Heart right ventricle (tissue), 16 donors: ENCODE measurements at regions not wholly inside any gene's neighbourhood (a gene's known extent, or its start where the extent isn't known, plus 50 kb on each side); places are given as distances from the start of the nearest gene placed in this dataset.

ENCODE experiments used
- ATAC-seq, 8 donors: fragments of 200-7000 bp; cut with Tn5 transposase; one replicate each; pipeline ENCODE4 v1.9.1; 2020; ENCODE audit warnings: mild to moderate bottlenecking in 8 of 8, moderate library complexity in 8 of 8, moderate number of reproducible peaks in 1 of 8
- DNase-seq, 2 donors: peaks; one replicate each; pipeline ENCODE4 v3.0.0-alpha.2; 2020
- H3K27ac ChIP-seq, 10 donors: fragments of 200-600 bp; sonication (generic) in 2 of 10; one replicate each; pipeline versions ENCODE4 v1.5.0 to v1.8.0; 2020 to 2022; ENCODE audit warnings: mild to moderate bottlenecking in 3 of 10
- H3K27me3 ChIP-seq, 7 donors: fragments of 200-600 bp; one replicate each; pipeline ENCODE4 v1.8.0; 2021 to 2022; ENCODE audit warnings: mild to moderate bottlenecking in 2 of 7
- H3K36me3 ChIP-seq, 9 donors: fragments of 200-600 bp; sonication (generic) in 1 of 9; one replicate each; pipeline versions ENCODE4 v1.5.0 to v1.8.0; 2020 to 2022; ENCODE audit warnings: mild to moderate bottlenecking in 2 of 9
- H3K4me1 ChIP-seq, 9 donors: fragments of 200-600 bp; sonication (generic) in 1 of 9; one replicate each; pipeline versions ENCODE4 v1.5.0 to v1.8.0; 2020 to 2022; ENCODE audit warnings: mild to moderate bottlenecking in 4 of 9
- H3K4me3 ChIP-seq, 10 donors: fragments of 200-600 bp; sonication (generic) in 2 of 10; one replicate each; pipeline versions ENCODE4 v1.5.0 to v1.8.0; 2020 to 2022; ENCODE audit warnings: mild to moderate bottlenecking in 7 of 10, moderate library complexity in 2 of 10
- H3K9me3 ChIP-seq, 11 donors: fragments of 200-600 bp in 10 of 11; sonication (generic) in 2 of 11; one replicate each; pipeline versions ENCODE4 v1.5.0 to v1.8.0; 2013 to 2022; ENCODE audit warnings: mild to moderate bottlenecking in 2 of 11, control low read depth in 1 of 11, moderate library complexity in 1 of 11
- WGBS, 2 donors: extraction: QIAGEN DNeasy Blood & Tissue Kit; methylation state at CpG; one replicate each; pipeline ENCODE4 v1.1.7; 2013; ENCODE audit warnings: inconsistent platforms in 1 of 2; 5-methylcytosine and 5-hydroxymethylcytosine counted together
- intact Hi-C, 10 donors: fragments of 100-400 bp; cut with DNase I; formaldehyde crosslinking; loops; one replicate each; pipeline versions ENCODE4 v1.11.1 to v1.14.2; 2022
- TF ChIP-seq, protein P1 (sequence below), 9 donors: fragments of 200-600 bp; sonication (generic) in 2 of 9; IDR thresholded peaks; one replicate each; pipeline versions ENCODE4 v1.5.0 to v1.8.0; 2021 to 2022; ENCODE audit warnings: antibody characterized with exemption in 9 of 9, mild to moderate bottlenecking in 5 of 9, moderate library complexity in 1 of 9
- donor health status: Arrhythmogenic right ventricular cardiomyopathy.
- donor health status: ischemic (EF 13 %, LVEDD 7.1; RV severe dilation, severe dysfunction).
- donor health status: healthy with polysubstance abuse.
- donor health status: DM: no; HTN: yes; CAD: no.
- donor health status: DM: no; HTN: no; CAD: no.
- donor health status: ischemic (EF 25% LVEDD 6.9; RV normal size, moderate dysfunction).
- donor health status: ischemic (EF 25% LVEDD 5.7; RV mildly dilated, moderate dysfunction).
- donor health status: healthy.
- donor health status: DM: yes; HTN: yes; CAD: no.
- donor health status: Ischemic cardiomyopathy.
- donor health status: ischemic (EF 35%, LVEDD 5.7; RV mildly dilated, moderate dysfunction).
- donor health status: nonischemic (EF 11% LVEDD 7.7; RV severe dilation, severe dysfunction).
- donor health status: DM: yes; HTN: yes; CAD: no.
- donor health status: PGD.
- donor health status: ischemic (EF 29% LVEDD 5.4; RV normal size, mild dysfunction).
- donor health status: nonischemic (EF 23%, LVEDD 6.1; RV moderate dilation, normal function).

DNA sequence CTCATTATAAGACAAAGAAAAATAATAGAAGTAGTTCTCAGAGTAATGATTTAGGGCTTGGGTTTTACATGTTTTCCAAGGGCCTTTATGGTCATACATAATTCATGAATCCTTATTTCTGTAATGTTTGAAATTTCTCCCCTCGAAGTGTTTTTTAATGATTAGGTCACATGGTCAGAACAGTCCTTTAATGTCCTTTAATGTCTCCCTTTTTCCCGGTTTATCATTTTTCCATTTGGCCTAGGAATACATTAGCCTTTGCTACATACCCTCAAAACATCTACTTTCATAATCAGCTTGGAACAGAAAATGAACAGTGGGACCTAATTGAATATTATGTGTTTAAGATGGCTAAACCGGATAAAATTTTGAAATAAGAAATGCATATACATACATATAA is 159.9 kb upstream of the ROBO2 start:
- no peaks in the 10 kb centered on the region for H3K36me3 ChIP-seq
- intact Hi-C loops: no loop called here
- peaks cover 0 to 5% (median 0%) of the 10 kb centered on the region in 11 donors for H3K9me3 ChIP-seq
- no peaks in the 10 kb centered on the region for H3K27me3 ChIP-seq
- no peak overlapping the region for H3K4me3 ChIP-seq
- 79 to 86% methylated on average over 3 of the region's 3 CpGs for WGBS, 2 donors
- ATAC-seq: no peak
- DNase-seq: no peak
- H3K27ac ChIP-seq: no peak overlapping the region
- TF ChIP-seq, protein P1, sequence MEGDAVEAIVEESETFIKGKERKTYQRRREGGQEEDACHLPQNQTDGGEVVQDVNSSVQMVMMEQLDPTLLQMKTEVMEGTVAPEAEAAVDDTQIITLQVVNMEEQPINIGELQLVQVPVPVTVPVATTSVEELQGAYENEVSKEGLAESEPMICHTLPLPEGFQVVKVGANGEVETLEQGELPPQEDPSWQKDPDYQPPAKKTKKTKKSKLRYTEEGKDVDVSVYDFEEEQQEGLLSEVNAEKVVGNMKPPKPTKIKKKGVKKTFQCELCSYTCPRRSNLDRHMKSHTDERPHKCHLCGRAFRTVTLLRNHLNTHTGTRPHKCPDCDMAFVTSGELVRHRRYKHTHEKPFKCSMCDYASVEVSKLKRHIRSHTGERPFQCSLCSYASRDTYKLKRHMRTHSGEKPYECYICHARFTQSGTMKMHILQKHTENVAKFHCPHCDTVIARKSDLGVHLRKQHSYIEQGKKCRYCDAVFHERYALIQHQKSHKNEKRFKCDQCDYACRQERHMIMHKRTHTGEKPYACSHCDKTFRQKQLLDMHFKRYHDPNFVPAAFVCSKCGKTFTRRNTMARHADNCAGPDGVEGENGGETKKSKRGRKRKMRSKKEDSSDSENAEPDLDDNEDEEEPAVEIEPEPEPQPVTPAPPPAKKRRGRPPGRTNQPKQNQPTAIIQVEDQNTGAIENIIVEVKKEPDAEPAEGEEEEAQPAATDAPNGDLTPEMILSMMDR (IDR thresholded peaks at IDR 0.05): no peak
- no peaks in the 10 kb centered on the region for H3K4me1 ChIP-seq

DNA sequence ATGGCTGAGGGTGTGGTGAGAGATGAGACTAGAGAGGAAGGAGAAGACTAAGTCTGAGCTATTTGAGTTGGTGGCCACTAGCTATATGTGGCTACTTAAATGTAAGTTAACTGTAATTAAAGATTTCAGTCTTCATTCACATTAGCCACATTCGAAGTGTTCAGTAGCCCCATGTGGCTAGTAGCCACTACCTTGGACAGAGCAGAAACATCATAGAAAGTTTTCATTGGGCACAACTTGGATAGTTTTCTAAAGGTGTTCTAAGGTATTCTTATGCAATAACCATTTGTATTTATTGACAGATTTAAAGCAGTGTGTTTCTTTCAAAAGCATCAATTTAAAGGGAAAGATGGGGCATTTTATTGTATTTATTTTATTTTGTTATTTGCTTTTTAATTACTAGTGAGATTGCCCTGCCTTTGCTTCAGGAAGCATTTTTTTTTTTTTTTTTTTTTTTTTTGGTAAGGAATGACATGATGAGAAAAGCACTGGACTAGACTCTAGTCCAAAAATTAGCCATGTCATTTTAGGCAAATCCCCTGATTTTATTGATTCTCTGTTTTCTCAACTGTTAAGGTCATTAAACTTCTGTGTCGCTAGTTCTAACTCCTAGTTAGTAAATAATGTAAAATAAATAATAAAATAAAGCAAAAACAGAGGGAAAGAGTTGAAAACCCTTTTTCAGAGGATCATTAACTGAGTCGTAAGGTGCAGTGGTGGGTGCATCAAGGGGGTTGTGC is 153.0 kb upstream of the ROBO2 start:
- TF ChIP-seq, protein P1 (IDR thresholded peaks at IDR 0.05): no peak
- intact Hi-C loops: no loop called here
- Histone ChIP-seq H3K4me1 (no peaks in the 10 kb centered on the region), H3K27ac (no peak overlapping the region), H3K4me3 (no peak overlapping the region), H3K27me3 (no peaks in the 10 kb centered on the region), H3K36me3 (no peaks in the 10 kb centered on the region), H3K9me3 (no peaks in the 10 kb centered on the region)
- no peak for ATAC-seq
- 86 to 90% methylated on average over 3 of the region's 3 CpGs for WGBS, 2 donors
- no peak for DNase-seq

DNA sequence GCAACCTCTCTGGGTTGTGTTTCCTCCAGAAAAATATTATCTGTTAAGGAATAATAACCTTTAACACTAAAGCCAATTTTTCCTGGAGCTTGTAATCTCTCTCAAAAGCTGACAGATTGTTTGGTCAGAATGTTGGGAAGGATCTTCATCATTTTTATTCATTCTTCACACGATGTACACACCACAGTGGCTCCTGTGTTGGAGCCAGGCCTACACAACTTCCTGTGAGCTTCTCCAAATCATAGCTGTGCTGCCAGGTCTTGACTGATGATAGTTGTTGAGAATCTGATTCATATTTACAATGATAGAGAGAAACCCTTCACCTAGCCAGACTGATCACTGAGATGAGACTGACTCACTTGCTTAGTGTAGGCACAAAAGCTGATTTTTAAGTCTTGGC is 151.0 kb upstream of the ROBO2 start:
- DNase-seq (no peak), ATAC-seq (no peak)
- Histone ChIP-seq H3K9me3 (no peaks in the 10 kb centered on the region), H3K4me1 (no peaks in the 10 kb centered on the region), H3K27me3 (no peaks in the 10 kb centered on the region), H3K36me3 (no peaks in the 10 kb centered on the region), H3K27ac (no peak overlapping the region), H3K4me3 (no peak overlapping the region)
- intact Hi-C loops: no loop called here
- TF ChIP-seq, protein P1 (IDR thresholded peaks at IDR 0.05): no peak
- whole genome bisulfite sequencing, 2 donors: 39 to 52% methylated on average over 1 of the region's 1 CpG

DNA sequence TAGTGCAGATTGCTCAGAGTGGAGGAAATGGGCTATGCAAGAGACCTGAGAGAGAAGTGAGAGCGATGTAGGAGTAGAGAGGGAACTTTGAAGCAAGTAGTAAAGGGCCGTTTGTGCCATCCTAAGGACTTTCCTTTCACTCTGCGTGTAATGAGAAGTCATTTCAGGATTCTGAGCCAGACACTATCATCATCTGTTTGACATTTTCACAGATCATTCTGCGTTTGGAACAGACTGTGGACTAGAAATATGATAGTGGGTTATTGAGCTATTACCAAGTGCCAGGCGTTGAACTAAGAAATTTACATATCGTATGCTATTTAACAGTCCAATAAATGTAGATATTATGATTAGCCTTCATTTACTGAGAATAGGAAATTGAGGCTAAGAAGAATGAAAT is 150.0 kb upstream of the ROBO2 start:
- intact Hi-C loops: no loop called here
- WGBS, 2 donors: 78 to 80% methylated on average over 6 of the region's 6 CpGs
- Histone ChIP-seq H3K27ac (no peak overlapping the region), H3K36me3 (no peaks in the 10 kb centered on the region), H3K4me1 (no peaks in the 10 kb centered on the region), H3K4me3 (no peak overlapping the region), H3K27me3 (no peaks in the 10 kb centered on the region), H3K9me3 (no peaks in the 10 kb centered on the region)
- no peak for DNase-seq
- no peak for ATAC-seq
- TF ChIP-seq, protein P1 (IDR thresholded peaks at IDR 0.05): no peak
